HEK293 (cell line): ENCODE measurements at regions not wholly inside any gene's neighbourhood (a gene's known extent, or its start where the extent isn't known, plus 50 kb on each side); places are given as distances from the start of the nearest gene placed in this dataset.

Source experiments
- CTCF ChIA-PET: fragments of 350-600 bp; formaldehyde crosslinking; extraction: SDS; loops from one replicate; lab custom pipeline; 2021; ENCODE audit warnings: antibody characterized with exemption; lab: Yijun Ruan, JAX
- POLR2A ChIA-PET: fragments of 300-600 bp; formaldehyde crosslinking; extraction: SDS; loops from one replicate; lab custom pipeline; 2020; ENCODE audit warnings: antibody characterized with exemption, inconsistent platforms; lab: Yijun Ruan, JAX
- H3K27ac ChIP-seq: fragments of 200-500 bp; sonication (Bioruptor generic); 2 replicates; pipeline ENCODE4 v1.5.1; 2014; ENCODE audit warnings: low read depth, low read length, control low read depth, inconsistent platforms; ENCODE audit errors: extremely low read depth
- H3K36me3 ChIP-seq, 2 experiments: fragments of 200-500 bp in 1 of 2; sonication (Bioruptor generic) in 1 of 2; 1 replicate in 1 of 2; 2 replicates in 1 of 2; pipeline ENCODE4 v1.5.1; 2014 to 2017; ENCODE audit warnings: inconsistent platforms in 2 of 2, low read length in 2 of 2; ENCODE audit not compliant: control insufficient read depth in 2 of 2, insufficient read depth in 1 of 2
- H3K4me1 ChIP-seq: fragments of 200-500 bp; sonication (Bioruptor generic); 2 replicates; pipeline ENCODE4 v1.5.1; 2014; ENCODE audit warnings: mild to moderate bottlenecking, low read length, inconsistent platforms; ENCODE audit not compliant: control insufficient read depth, insufficient read depth
- H3K4me3 ChIP-seq: 2 replicates; pipeline ENCODE4 v1.5.1; 2011; ENCODE audit warnings: low read depth, mild to moderate bottlenecking, control low read depth, low read length, moderate library complexity
- H3K9me3 ChIP-seq: fragments of 200-500 bp; sonication (Bioruptor generic); 2 replicates; pipeline ENCODE4 v1.5.1; 2014; ENCODE audit warnings: low read depth, low read length, inconsistent platforms; ENCODE audit not compliant: control insufficient read depth, insufficient read depth
- FEZF1 ChIP-seq: fragments of 450-650 bp; formaldehyde crosslinking; IDR thresholded peaks from 2 replicates; pipeline ENCODE4 v1.5.1; 2016; ENCODE audit warnings: missing biosample characterization, missing genetic modification characterization
- IKZF3 ChIP-seq: fragments of 450-650 bp; IDR thresholded peaks from 2 replicates; pipeline ENCODE4 v1.5.0; 2018; ENCODE audit warnings: missing biosample characterization, mild to moderate bottlenecking, missing genetic modification characterization, moderate library complexity
- KLF16 ChIP-seq: fragments of 450-650 bp; formaldehyde crosslinking; IDR thresholded peaks from 2 replicates; pipeline ENCODE4 v1.5.1; 2017; ENCODE audit warnings: missing biosample characterization, missing genetic modification characterization
- MZF1 ChIP-seq: fragments of 450-650 bp; formaldehyde crosslinking; IDR thresholded peaks from 2 replicates; pipeline ENCODE4 v1.5.1; 2017; ENCODE audit warnings: missing biosample characterization, missing genetic modification characterization, borderline replicate concordance
- PRDM6 ChIP-seq: fragments of 450-650 bp; formaldehyde crosslinking; IDR thresholded peaks from 2 replicates; pipeline ENCODE4 v1.5.1; 2017; ENCODE audit warnings: missing biosample characterization, missing genetic modification characterization
- REPIN1 ChIP-seq: fragments of 450-650 bp; formaldehyde crosslinking; IDR thresholded peaks from 2 replicates; pipeline ENCODE4 v1.5.1; 2017; ENCODE audit warnings: missing biosample characterization, missing genetic modification characterization, low read depth
- SALL2 ChIP-seq: fragments of 450-650 bp; formaldehyde crosslinking; IDR thresholded peaks from 2 replicates; pipeline ENCODE4 v1.5.0; 2017; ENCODE audit warnings: missing biosample characterization, mild to moderate bottlenecking, missing genetic modification characterization, borderline replicate concordance
- TRIM28 ChIP-seq: IDR thresholded peaks from 2 replicates; pipeline ENCODE4 v1.6.1; 2011; ENCODE audit warnings: low read length, control low read depth, borderline replicate concordance
- ZBTB17 ChIP-seq: fragments of 450-650 bp; formaldehyde crosslinking; IDR thresholded peaks from 2 replicates; pipeline ENCODE4 v1.5.1; 2016; ENCODE audit warnings: missing biosample characterization, missing genetic modification characterization
- ZEB2 ChIP-seq: fragments of 450-650 bp; formaldehyde crosslinking; IDR thresholded peaks from 2 replicates; pipeline ENCODE4 v1.5.1; 2016; ENCODE audit warnings: missing biosample characterization, missing genetic modification characterization
- ZNF10 ChIP-seq: fragments of 450-650 bp; formaldehyde crosslinking; IDR thresholded peaks from 2 replicates; pipeline ENCODE4 v1.5.1; 2017; ENCODE audit warnings: missing biosample characterization, missing genetic modification characterization
- ZNF214 ChIP-seq: fragments of 450-650 bp; formaldehyde crosslinking; IDR thresholded peaks from 2 replicates; pipeline ENCODE4 v1.5.1; 2017; ENCODE audit warnings: missing biosample characterization, mild to moderate bottlenecking, missing genetic modification characterization, borderline replicate concordance
- ZNF335 ChIP-seq: fragments of 450-650 bp; formaldehyde crosslinking; conservative IDR thresholded peaks from 2 replicates; pipeline ENCODE4 v1.5.1; 2016; ENCODE audit warnings: missing biosample characterization, missing genetic modification characterization
- ZNF558 ChIP-seq: fragments of 450-650 bp; formaldehyde crosslinking; IDR thresholded peaks from 2 replicates; pipeline ENCODE4 v1.5.1; 2016; ENCODE audit warnings: missing biosample characterization, missing genetic modification characterization
- ZNF600 ChIP-seq: fragments of 450-650 bp; formaldehyde crosslinking; IDR thresholded peaks from 2 replicates; pipeline ENCODE4 v1.5.1; 2016; ENCODE audit warnings: missing biosample characterization, missing genetic modification characterization
- ZNF610 ChIP-seq: fragments of 450-650 bp; formaldehyde crosslinking; IDR thresholded peaks from 2 replicates; pipeline ENCODE4 v1.5.1; 2016; ENCODE audit warnings: missing biosample characterization, missing genetic modification characterization, borderline replicate concordance
- ZNF654 ChIP-seq: fragments of 450-650 bp; formaldehyde crosslinking; IDR thresholded peaks from 2 replicates; pipeline ENCODE4 v1.5.1; 2016; ENCODE audit warnings: low read depth, missing biosample characterization, missing genetic modification characterization
- ZNF76 ChIP-seq: fragments of 450-650 bp; formaldehyde crosslinking; IDR thresholded peaks from 2 replicates; pipeline ENCODE4; 2016; ENCODE audit warnings: low read depth, missing biosample characterization, missing genetic modification characterization, borderline replicate concordance
- ZSCAN16 ChIP-seq: fragments of 450-650 bp; formaldehyde crosslinking; IDR thresholded peaks from 2 replicates; pipeline ENCODE4 v1.5.1; 2016; ENCODE audit warnings: missing biosample characterization, missing genetic modification characterization
- TF ChIP-seq, protein P1 (sequence below): fragments of 450-650 bp; formaldehyde crosslinking; IDR thresholded peaks from 2 replicates; pipeline ENCODE4 v1.5.1; 2016; ENCODE audit warnings: missing biosample characterization, missing genetic modification characterization
- TF ChIP-seq, protein P2 (sequence below): fragments of 450-650 bp; formaldehyde crosslinking; IDR thresholded peaks from 2 replicates; pipeline ENCODE4 v1.5.1; 2016; ENCODE audit warnings: missing biosample characterization, missing genetic modification characterization
- TF ChIP-seq, protein P3 (sequence below): fragments of 450-650 bp; formaldehyde crosslinking; IDR thresholded peaks from 2 replicates; pipeline ENCODE4 v1.5.1; 2016; ENCODE audit warnings: missing biosample characterization, missing genetic modification characterization
- TF ChIP-seq, protein P4 (sequence below): fragments of 450-650 bp; formaldehyde crosslinking; IDR thresholded peaks from 2 replicates; pipeline ENCODE4 v1.5.1; 2016; ENCODE audit warnings: missing biosample characterization, missing genetic modification characterization

GRCh38 chr3:124318014-124318413 lies 326.1 kb upstream of the ROPN1 start:
- no peaks in the 10 kb centered on the region for H3K36me3 ChIP-seq
- H3K9me3 ChIP-seq = no peaks in the 10 kb centered on the region
- H3K4me3 ChIP-seq = no peak overlapping the region
- H3K27ac ChIP-seq = no peak overlapping the region
- POLR2A ChIA-PET = no interaction called here
- CTCF ChIA-PET = no interaction called here
- TF ChIP-seq ZNF335 (tag by site-specific recombination) (no peak), ZNF76 (tag by site-specific recombination) (no peak), PRDM6 (tag by site-specific recombination) (no peak), ZEB2 (tag by site-specific recombination) (no peak), ZNF654 (tag by site-specific recombination) (no peak), ZNF558 (tag by site-specific recombination) (no peak), ZNF10 (no peak), MZF1 (tag by site-specific recombination) (no peak), FEZF1 (tag by site-specific recombination) (no peak), ZSCAN16 (tag by site-specific recombination) (no peak), TRIM28 (no peak), IKZF3 (no peak), KLF16 (tag by site-specific recombination) (no peak)
- TF ChIP-seq, protein P1, sequence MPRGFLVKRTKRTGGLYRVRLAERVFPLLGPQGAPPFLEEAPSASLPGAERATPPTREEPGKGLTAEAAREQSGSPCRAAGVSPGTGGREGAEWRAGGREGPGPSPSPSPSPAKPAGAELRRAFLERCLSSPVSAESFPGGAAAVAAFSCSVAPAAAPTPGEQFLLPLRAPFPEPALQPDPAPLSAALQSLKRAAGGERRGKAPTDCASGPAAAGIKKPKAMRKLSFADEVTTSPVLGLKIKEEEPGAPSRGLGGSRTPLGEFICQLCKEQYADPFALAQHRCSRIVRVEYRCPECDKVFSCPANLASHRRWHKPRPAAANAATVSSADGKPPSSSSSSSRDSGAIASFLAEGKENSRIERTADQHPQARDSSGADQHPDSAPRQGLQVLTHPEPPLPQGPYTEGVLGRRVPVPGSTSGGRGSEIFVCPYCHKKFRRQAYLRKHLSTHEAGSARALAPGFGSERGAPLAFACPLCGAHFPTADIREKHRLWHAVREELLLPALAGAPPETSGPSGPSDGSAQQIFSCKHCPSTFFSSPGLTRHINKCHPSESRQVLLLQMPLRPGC = no peak
- TF ChIP-seq, protein P2, sequence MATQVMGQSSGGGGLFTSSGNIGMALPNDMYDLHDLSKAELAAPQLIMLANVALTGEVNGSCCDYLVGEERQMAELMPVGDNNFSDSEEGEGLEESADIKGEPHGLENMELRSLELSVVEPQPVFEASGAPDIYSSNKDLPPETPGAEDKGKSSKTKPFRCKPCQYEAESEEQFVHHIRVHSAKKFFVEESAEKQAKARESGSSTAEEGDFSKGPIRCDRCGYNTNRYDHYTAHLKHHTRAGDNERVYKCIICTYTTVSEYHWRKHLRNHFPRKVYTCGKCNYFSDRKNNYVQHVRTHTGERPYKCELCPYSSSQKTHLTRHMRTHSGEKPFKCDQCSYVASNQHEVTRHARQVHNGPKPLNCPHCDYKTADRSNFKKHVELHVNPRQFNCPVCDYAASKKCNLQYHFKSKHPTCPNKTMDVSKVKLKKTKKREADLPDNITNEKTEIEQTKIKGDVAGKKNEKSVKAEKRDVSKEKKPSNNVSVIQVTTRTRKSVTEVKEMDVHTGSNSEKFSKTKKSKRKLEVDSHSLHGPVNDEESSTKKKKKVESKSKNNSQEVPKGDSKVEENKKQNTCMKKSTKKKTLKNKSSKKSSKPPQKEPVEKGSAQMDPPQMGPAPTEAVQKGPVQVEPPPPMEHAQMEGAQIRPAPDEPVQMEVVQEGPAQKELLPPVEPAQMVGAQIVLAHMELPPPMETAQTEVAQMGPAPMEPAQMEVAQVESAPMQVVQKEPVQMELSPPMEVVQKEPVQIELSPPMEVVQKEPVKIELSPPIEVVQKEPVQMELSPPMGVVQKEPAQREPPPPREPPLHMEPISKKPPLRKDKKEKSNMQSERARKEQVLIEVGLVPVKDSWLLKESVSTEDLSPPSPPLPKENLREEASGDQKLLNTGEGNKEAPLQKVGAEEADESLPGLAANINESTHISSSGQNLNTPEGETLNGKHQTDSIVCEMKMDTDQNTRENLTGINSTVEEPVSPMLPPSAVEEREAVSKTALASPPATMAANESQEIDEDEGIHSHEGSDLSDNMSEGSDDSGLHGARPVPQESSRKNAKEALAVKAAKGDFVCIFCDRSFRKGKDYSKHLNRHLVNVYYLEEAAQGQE = no peak
- TF ChIP-seq, protein P3, sequence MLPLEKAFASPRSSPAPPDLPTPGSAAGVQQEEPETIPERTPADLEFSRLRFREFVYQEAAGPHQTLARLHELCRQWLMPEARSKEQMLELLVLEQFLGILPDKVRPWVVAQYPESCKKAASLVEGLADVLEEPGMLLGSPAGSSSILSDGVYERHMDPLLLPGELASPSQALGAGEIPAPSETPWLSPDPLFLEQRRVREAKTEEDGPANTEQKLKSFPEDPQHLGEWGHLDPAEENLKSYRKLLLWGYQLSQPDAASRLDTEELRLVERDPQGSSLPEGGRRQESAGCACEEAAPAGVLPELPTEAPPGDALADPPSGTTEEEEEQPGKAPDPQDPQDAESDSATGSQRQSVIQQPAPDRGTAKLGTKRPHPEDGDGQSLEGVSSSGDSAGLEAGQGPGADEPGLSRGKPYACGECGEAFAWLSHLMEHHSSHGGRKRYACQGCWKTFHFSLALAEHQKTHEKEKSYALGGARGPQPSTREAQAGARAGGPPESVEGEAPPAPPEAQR = no peak
- TF ChIP-seq, all 188 proteins: peak for 0
- H3K4me1 ChIP-seq = no peaks in the 10 kb centered on the region

- no peaks in the 10 kb centered on the region for H3K36me3 ChIP-seq
- ChIA-PET CTCF (no interaction called here), POLR2A (no interaction called here)
- H3K4me3 ChIP-seq = no peak overlapping the region
- no peaks in the 10 kb centered on the region for H3K4me1 ChIP-seq
- no peak for TF ChIP-seq ZNF214 (tag by site-specific recombination)
- no peak for TF ChIP-seq ZNF610 (tag by site-specific recombination)
- no peak for TF ChIP-seq REPIN1 (tag by site-specific recombination)
- no peak for TF ChIP-seq FEZF1 (tag by site-specific recombination)
- no peak for TF ChIP-seq ZNF76 (tag by site-specific recombination)
- TF ChIP-seq ZNF600 (tag by site-specific recombination) = no peak
- TF ChIP-seq SALL2 (tag by site-specific recombination) = no peak
- TF ChIP-seq ZBTB17 (tag by site-specific recombination) = no peak
- TF ChIP-seq, protein P4, sequence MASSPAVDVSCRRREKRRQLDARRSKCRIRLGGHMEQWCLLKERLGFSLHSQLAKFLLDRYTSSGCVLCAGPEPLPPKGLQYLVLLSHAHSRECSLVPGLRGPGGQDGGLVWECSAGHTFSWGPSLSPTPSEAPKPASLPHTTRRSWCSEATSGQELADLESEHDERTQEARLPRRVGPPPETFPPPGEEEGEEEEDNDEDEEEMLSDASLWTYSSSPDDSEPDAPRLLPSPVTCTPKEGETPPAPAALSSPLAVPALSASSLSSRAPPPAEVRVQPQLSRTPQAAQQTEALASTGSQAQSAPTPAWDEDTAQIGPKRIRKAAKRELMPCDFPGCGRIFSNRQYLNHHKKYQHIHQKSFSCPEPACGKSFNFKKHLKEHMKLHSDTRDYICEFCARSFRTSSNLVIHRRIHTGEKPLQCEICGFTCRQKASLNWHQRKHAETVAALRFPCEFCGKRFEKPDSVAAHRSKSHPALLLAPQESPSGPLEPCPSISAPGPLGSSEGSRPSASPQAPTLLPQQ (tag by site-specific recombination) = no peak
- no peaks in the 10 kb centered on the region for H3K9me3 ChIP-seq
- H3K27ac ChIP-seq = no peak overlapping the region
Measured at GRCh38 chr3:124318656-124319055, 326.7 kb upstream of the ROPN1 start.
